HEK293 (cell line): ENCODE measurements at regions not wholly inside any gene's neighbourhood (a gene's known extent, or its start where the extent isn't known, plus 50 kb on each side); places are given as distances from the start of the nearest gene placed in this dataset.

Source experiments
- CTCF ChIA-PET: fragments of 350-600 bp; formaldehyde crosslinking; extraction: SDS; loops from one replicate; lab custom pipeline; 2021; ENCODE audit warnings: antibody characterized with exemption; lab: Yijun Ruan, JAX
- POLR2A ChIA-PET: fragments of 300-600 bp; formaldehyde crosslinking; extraction: SDS; loops from one replicate; lab custom pipeline; 2020; ENCODE audit warnings: antibody characterized with exemption, inconsistent platforms; lab: Yijun Ruan, JAX
- H3K27ac ChIP-seq: fragments of 200-500 bp; sonication (Bioruptor generic); 2 replicates; pipeline ENCODE4 v1.5.1; 2014; ENCODE audit warnings: low read depth, low read length, control low read depth, inconsistent platforms; ENCODE audit errors: extremely low read depth
- H3K36me3 ChIP-seq, 2 experiments: fragments of 200-500 bp in 1 of 2; sonication (Bioruptor generic) in 1 of 2; 1 replicate in 1 of 2; 2 replicates in 1 of 2; pipeline ENCODE4 v1.5.1; 2014 to 2017; ENCODE audit warnings: inconsistent platforms in 2 of 2, low read length in 2 of 2; ENCODE audit not compliant: control insufficient read depth in 2 of 2, insufficient read depth in 1 of 2
- H3K4me1 ChIP-seq: fragments of 200-500 bp; sonication (Bioruptor generic); 2 replicates; pipeline ENCODE4 v1.5.1; 2014; ENCODE audit warnings: mild to moderate bottlenecking, low read length, inconsistent platforms; ENCODE audit not compliant: control insufficient read depth, insufficient read depth
- H3K4me3 ChIP-seq: 2 replicates; pipeline ENCODE4 v1.5.1; 2011; ENCODE audit warnings: low read depth, mild to moderate bottlenecking, control low read depth, low read length, moderate library complexity
- H3K9me3 ChIP-seq: fragments of 200-500 bp; sonication (Bioruptor generic); 2 replicates; pipeline ENCODE4 v1.5.1; 2014; ENCODE audit warnings: low read depth, low read length, inconsistent platforms; ENCODE audit not compliant: control insufficient read depth, insufficient read depth
- BCL11B ChIP-seq: fragments of 450-650 bp; formaldehyde crosslinking; IDR thresholded peaks from 2 replicates; pipeline ENCODE4 v1.5.1; 2016; ENCODE audit warnings: low read depth, missing biosample characterization, missing genetic modification characterization
- GLIS2 ChIP-seq: fragments of 450-650 bp; formaldehyde crosslinking; IDR thresholded peaks from 2 replicates; pipeline ENCODE4 v1.5.1; 2016; ENCODE audit warnings: missing biosample characterization, missing genetic modification characterization
- WT1 ChIP-seq: fragments of 450-650 bp; formaldehyde crosslinking; IDR thresholded peaks from 2 replicates; pipeline ENCODE4 v1.5.1; 2016; ENCODE audit warnings: missing biosample characterization, missing genetic modification characterization
- ZFP37 ChIP-seq: fragments of 450-650 bp; formaldehyde crosslinking; IDR thresholded peaks from 2 replicates; pipeline ENCODE4 v1.5.1; 2016; ENCODE audit warnings: missing biosample characterization, missing genetic modification characterization
- ZNF292 ChIP-seq: fragments of 450-650 bp; formaldehyde crosslinking; IDR thresholded peaks from 2 replicates; pipeline ENCODE4 v1.5.1; 2016; ENCODE audit warnings: low read depth, missing biosample characterization, missing genetic modification characterization, borderline replicate concordance
- ZNF398 ChIP-seq: fragments of 450-650 bp; formaldehyde crosslinking; IDR thresholded peaks from 2 replicates; pipeline ENCODE4 v1.5.1; 2017; ENCODE audit warnings: missing biosample characterization, missing genetic modification characterization
- ZNF518A ChIP-seq: fragments of 450-650 bp; formaldehyde crosslinking; conservative IDR thresholded peaks from 2 replicates; pipeline ENCODE4 v1.5.1; 2016; ENCODE audit warnings: low read depth, missing biosample characterization, missing genetic modification characterization
- ZNF626 ChIP-seq: fragments of 450-650 bp; sonication (Bioruptor Pico); formaldehyde crosslinking; IDR thresholded peaks from 2 replicates; pipeline ENCODE4 v1.5.1; 2018; ENCODE audit warnings: missing biosample characterization, missing genetic modification characterization, inconsistent platforms
- ZNF707 ChIP-seq: fragments of 450-650 bp; formaldehyde crosslinking; IDR thresholded peaks from 2 replicates; pipeline ENCODE4 v1.5.1; 2016; ENCODE audit warnings: missing biosample characterization, missing genetic modification characterization
- ZSCAN23 ChIP-seq: fragments of 450-650 bp; formaldehyde crosslinking; IDR thresholded peaks from 2 replicates; pipeline ENCODE4 v1.5.1; 2016; ENCODE audit warnings: missing biosample characterization, missing genetic modification characterization
- TF ChIP-seq, protein P1 (sequence below): fragments of 450-650 bp; formaldehyde crosslinking; IDR thresholded peaks from 2 replicates; pipeline ENCODE4 v1.5.1; 2016; ENCODE audit warnings: missing biosample characterization, missing genetic modification characterization
- TF ChIP-seq, protein P2 (sequence below): fragments of 450-650 bp; formaldehyde crosslinking; IDR thresholded peaks from 2 replicates; pipeline ENCODE4 v1.5.1; 2016; ENCODE audit warnings: missing biosample characterization, missing genetic modification characterization

DNA sequence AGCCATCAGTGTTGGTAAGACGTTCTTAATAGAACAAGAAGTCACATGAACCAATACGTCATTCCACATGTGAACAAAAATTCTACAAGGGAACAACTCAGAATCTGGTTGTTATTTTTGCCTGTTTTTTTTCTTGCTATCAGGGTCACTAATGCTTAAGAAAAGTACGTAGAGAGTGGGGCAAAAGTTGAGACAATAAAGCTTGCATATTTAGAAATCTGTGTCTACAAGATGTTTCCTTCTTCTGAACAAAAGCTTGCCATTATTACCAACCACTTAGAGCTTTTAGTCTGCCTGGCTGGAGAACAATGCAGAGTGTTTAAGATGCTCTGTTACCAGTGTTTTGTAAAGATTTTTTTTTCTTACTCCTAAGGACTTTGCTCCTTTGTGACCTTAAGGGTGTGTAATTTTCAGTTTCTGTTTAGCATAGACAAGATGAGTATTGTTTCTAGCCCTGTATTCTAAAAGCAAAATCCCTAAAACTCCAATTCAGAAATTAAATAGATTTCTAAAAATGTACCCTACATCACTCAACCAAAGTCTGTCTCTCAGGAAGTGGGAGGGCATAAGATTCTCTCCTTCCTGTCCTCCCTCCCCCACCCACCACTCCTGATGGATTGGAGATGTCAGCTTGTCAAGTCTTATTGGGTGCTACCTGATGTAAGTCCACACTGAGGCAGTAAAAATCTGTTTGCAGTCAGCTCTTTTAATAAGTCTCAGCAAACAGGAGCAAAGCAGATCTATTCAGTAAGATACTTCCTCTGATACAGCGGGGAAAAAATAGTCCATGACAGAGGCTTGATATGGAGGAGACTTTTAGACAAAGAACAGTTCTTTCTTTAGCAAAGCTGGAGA is 267.6 kb downstream of the GRIN2B start:
- Histone ChIP-seq H3K4me1 (no peaks in the 10 kb centered on the region), H3K4me3 (no peak overlapping the region), H3K27ac (no peak overlapping the region), H3K9me3 (no peaks in the 10 kb centered on the region), H3K36me3 (no peaks in the 10 kb centered on the region)
- POLR2A ChIA-PET: interaction anchor here (0.6 kb wide), 1 partner anchor 214 kb away, joined by 3 read pairs; no protein-coding TSS in a partner anchor
- no peak for TF ChIP-seq ZNF292 (tag by site-specific recombination)
- TF ChIP-seq, protein P1, sequence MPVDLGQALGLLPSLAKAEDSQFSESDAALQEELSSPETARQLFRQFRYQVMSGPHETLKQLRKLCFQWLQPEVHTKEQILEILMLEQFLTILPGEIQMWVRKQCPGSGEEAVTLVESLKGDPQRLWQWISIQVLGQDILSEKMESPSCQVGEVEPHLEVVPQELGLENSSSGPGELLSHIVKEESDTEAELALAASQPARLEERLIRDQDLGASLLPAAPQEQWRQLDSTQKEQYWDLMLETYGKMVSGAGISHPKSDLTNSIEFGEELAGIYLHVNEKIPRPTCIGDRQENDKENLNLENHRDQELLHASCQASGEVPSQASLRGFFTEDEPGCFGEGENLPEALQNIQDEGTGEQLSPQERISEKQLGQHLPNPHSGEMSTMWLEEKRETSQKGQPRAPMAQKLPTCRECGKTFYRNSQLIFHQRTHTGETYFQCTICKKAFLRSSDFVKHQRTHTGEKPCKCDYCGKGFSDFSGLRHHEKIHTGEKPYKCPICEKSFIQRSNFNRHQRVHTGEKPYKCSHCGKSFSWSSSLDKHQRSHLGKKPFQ: no peak
- TF ChIP-seq ZSCAN23 (tag by site-specific recombination): no peak
- no peak for TF ChIP-seq WT1
- TF ChIP-seq ZNF518A (tag by site-specific recombination): no peak
- TF ChIP-seq, protein P2, sequence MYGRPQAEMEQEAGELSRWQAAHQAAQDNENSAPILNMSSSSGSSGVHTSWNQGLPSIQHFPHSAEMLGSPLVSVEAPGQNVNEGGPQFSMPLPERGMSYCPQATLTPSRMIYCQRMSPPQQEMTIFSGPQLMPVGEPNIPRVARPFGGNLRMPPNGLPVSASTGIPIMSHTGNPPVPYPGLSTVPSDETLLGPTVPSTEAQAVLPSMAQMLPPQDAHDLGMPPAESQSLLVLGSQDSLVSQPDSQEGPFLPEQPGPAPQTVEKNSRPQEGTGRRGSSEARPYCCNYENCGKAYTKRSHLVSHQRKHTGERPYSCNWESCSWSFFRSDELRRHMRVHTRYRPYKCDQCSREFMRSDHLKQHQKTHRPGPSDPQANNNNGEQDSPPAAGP (tag by site-specific recombination): no peak
- no peak for TF ChIP-seq ZNF626 (tag by site-specific recombination)
- CTCF ChIA-PET: interaction anchor here (0.6 to 0.7 kb wide), 3 partner anchors 10 to 352 kb away, joined by 3 to 4 read pairs (median 3); no protein-coding TSS in a partner anchor

- POLR2A ChIA-PET: no interaction called here
- Histone ChIP-seq H3K4me1 (no peaks in the 10 kb centered on the region), H3K4me3 (no peak overlapping the region), H3K27ac (no peak overlapping the region), H3K9me3 (no peaks in the 10 kb centered on the region), H3K36me3 (no peaks in the 10 kb centered on the region)
- TF ChIP-seq ZNF398 (tag by site-specific recombination) (no peak), GLIS2 (tag by site-specific recombination) (no peak), ZNF707 (tag by site-specific recombination) (no peak), ZFP37 (tag by site-specific recombination) (no peak), BCL11B (tag by site-specific recombination) (no peak)
- CTCF ChIA-PET: interaction anchor here (0.6 kb wide), 1 partner anchor 272 kb away, joined by 3 read pairs; no protein-coding TSS in a partner anchor
Observed at GRCh38 chr12:13707829-13708228, 273.6 kb downstream of the GRIN2B start.
